22Rv1 (cell line): ENCODE measurements at regions not wholly inside any gene's neighbourhood (a gene's known extent, or its start where the extent isn't known, plus 50 kb on each side); places are given as distances from the start of the nearest gene placed in this dataset.

Source experiments
- ZFX ChIP-seq: fragments of 450-650 bp; IDR thresholded peaks from 2 replicates; pipeline ENCODE4 v1.6.1; 2017; ENCODE audit warnings: antibody characterized with exemption, borderline replicate concordance
- TF ChIP-seq, protein P1 (sequence below): fragments of 450-650 bp; IDR thresholded peaks from 2 replicates; pipeline ENCODE4 v1.5.1; 2017; ENCODE audit warnings: mild to moderate bottlenecking

- TF ChIP-seq, protein P1, sequence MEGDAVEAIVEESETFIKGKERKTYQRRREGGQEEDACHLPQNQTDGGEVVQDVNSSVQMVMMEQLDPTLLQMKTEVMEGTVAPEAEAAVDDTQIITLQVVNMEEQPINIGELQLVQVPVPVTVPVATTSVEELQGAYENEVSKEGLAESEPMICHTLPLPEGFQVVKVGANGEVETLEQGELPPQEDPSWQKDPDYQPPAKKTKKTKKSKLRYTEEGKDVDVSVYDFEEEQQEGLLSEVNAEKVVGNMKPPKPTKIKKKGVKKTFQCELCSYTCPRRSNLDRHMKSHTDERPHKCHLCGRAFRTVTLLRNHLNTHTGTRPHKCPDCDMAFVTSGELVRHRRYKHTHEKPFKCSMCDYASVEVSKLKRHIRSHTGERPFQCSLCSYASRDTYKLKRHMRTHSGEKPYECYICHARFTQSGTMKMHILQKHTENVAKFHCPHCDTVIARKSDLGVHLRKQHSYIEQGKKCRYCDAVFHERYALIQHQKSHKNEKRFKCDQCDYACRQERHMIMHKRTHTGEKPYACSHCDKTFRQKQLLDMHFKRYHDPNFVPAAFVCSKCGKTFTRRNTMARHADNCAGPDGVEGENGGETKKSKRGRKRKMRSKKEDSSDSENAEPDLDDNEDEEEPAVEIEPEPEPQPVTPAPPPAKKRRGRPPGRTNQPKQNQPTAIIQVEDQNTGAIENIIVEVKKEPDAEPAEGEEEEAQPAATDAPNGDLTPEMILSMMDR, result no peak
- TF ChIP-seq ZFX, result no peak
These were observed 786.0 kb downstream of the TUSC7 start for GRCh38 chr3:117495620-117496019.
